ENCODE measurements at regions not wholly inside any gene's neighbourhood (a gene's known extent, or its start where the extent isn't known, plus 50 kb on each side); places are given as distances from the start of the nearest gene placed in this dataset.

GRCh38 chrX:20329435-20329834 is 62.7 kb upstream of the RPS6KA3 start:
- H3K4me3 Mint-ChIP-seq = no peak overlapping the region
- no peaks in the 10 kb centered on the region for H3K9me3 Mint-ChIP-seq
- H3K27ac Mint-ChIP-seq = no peak overlapping the region
- no peaks in the 10 kb centered on the region for H3K4me1 Mint-ChIP-seq (ENCODE audit: low read depth)
- no peaks in the 10 kb centered on the region for H3K27me3 Mint-ChIP-seq (ENCODE audit: low read depth)
- H3K36me3 Mint-ChIP-seq (ENCODE audit: low read depth) = no peaks in the 10 kb centered on the region

GRCh38 chrX:20325786-20326388 is 59.2 kb upstream of the RPS6KA3 start:
- peaks cover 6% of the 10 kb centered on the region for H3K4me1 Mint-ChIP-seq (ENCODE audit: low read depth)
- H3K27ac Mint-ChIP-seq = no peak overlapping the region
- no peak overlapping the region for H3K4me3 Mint-ChIP-seq
- H3K36me3 Mint-ChIP-seq (ENCODE audit: low read depth) = no peaks in the 10 kb centered on the region
- H3K9me3 Mint-ChIP-seq = no peaks in the 10 kb centered on the region
- no peaks in the 10 kb centered on the region for H3K27me3 Mint-ChIP-seq (ENCODE audit: low read depth)

- H3K4me3 Mint-ChIP-seq = no peak overlapping the region
- peaks cover 11% of the 10 kb centered on the region for H3K4me1 Mint-ChIP-seq (ENCODE audit: low read depth)
- H3K9me3 Mint-ChIP-seq = no peaks in the 10 kb centered on the region
- peaks cover 4% of the 10 kb centered on the region for H3K27me3 Mint-ChIP-seq (ENCODE audit: low read depth)
- H3K27ac Mint-ChIP-seq = no peak overlapping the region
- H3K36me3 Mint-ChIP-seq (ENCODE audit: low read depth) = no peaks in the 10 kb centered on the region
Observed at GRCh38 chrX:20322887-20323286, 56.2 kb upstream of the RPS6KA3 start.

- peak overlapping the region; percentile 30 for H3K4me3 Mint-ChIP-seq
- peaks cover 11% of the 10 kb centered on the region for H3K4me1 Mint-ChIP-seq (ENCODE audit: low read depth)
Observed at GRCh38 chrX:20320461-20321159, 53.9 kb upstream of the RPS6KA3 start.

GRCh38 chrX:20319054-20319453 is 52.3 kb upstream of the RPS6KA3 start:
- Mint-ChIP-seq H3K4me1 (ENCODE audit: low read depth) (peaks cover 16% of the 10 kb centered on the region), H3K36me3 (ENCODE audit: low read depth) (no peaks in the 10 kb centered on the region), H3K4me3 (no peak overlapping the region), H3K9me3 (no peaks in the 10 kb centered on the region), H3K27ac (no peak overlapping the region), H3K27me3 (ENCODE audit: low read depth) (peaks cover 4% of the 10 kb centered on the region)

More at GRCh38 chrX:20320461-20321159, 53.9 kb upstream of the RPS6KA3 start:
- Mint-ChIP-seq H3K27ac (peak overlapping the region; percentile 39), H3K9me3 (no peaks in the 10 kb centered on the region), H3K27me3 (ENCODE audit: low read depth) (peaks cover 4% of the 10 kb centered on the region), H3K36me3 (ENCODE audit: low read depth) (no peaks in the 10 kb centered on the region)

- peaks cover 4% of the 10 kb centered on the region for H3K27me3 Mint-ChIP-seq (ENCODE audit: low read depth)
- H3K9me3 Mint-ChIP-seq = no peaks in the 10 kb centered on the region
- no peak overlapping the region for H3K27ac Mint-ChIP-seq
- H3K4me1 Mint-ChIP-seq (ENCODE audit: low read depth) = peaks cover 18% of the 10 kb centered on the region
- no peaks in the 10 kb centered on the region for H3K36me3 Mint-ChIP-seq (ENCODE audit: low read depth)
- no peak overlapping the region for H3K4me3 Mint-ChIP-seq
Observed at GRCh38 chrX:20317873-20318272, 51.2 kb upstream of the RPS6KA3 start.
